Upper lobe of left lung (tissue), 6 donors: ENCODE measurements at regions not wholly inside any gene's neighbourhood (a gene's known extent, or its start where the extent isn't known, plus 50 kb on each side); places are given as distances from the start of the nearest gene placed in this dataset.

Experiments used
- ATAC-seq, 2 donors: fragments of 200-7000 bp; cut with Tn5 transposase; one replicate each; pipeline ENCODE4 v1.9.1; 2022; ENCODE audit warnings: mild to moderate bottlenecking in 2 of 2, moderate library complexity in 2 of 2; ENCODE audit not compliant: low FRiP score in 2 of 2
- DNase-seq, 2 donors: peaks; one replicate each; pipeline ENCODE4 v3.0.0-alpha.2; 2019 to 2020
- H3K27ac ChIP-seq, 4 donors: fragments of 200-600 bp; sonication (generic); one replicate each; pipeline ENCODE4 v1.5.1; 2016 to 2019
- H3K27me3 ChIP-seq, 4 donors: fragments of 200-600 bp; sonication (generic); one replicate each; pipeline ENCODE4 v1.5.1; 2017 to 2019
- H3K36me3 ChIP-seq, 4 donors: fragments of 200-600 bp; sonication (generic); one replicate each; pipeline ENCODE4 v1.5.1; 2016 to 2019
- H3K4me1 ChIP-seq, 4 donors: fragments of 200-600 bp; sonication (generic); one replicate each; pipeline ENCODE4 v1.5.1; 2018 to 2019
- H3K4me3 ChIP-seq, 4 donors: fragments of 200-600 bp; sonication (generic); one replicate each; pipeline ENCODE4 v1.5.1; 2017 to 2019; ENCODE audit warnings: mild to moderate bottlenecking in 2 of 4, moderate library complexity in 1 of 4
- H3K9me3 ChIP-seq, 4 donors: fragments of 200-600 bp; sonication (generic); one replicate each; pipeline ENCODE4 v1.5.1; 2018 to 2019
- CTCF ChIP-seq, 6 experiments: fragments of 450-650 bp in 4 of 6; fragments of 200-600 bp in 2 of 6; sonication (generic) in 2 of 6; IDR thresholded peaks; one replicate each; pipeline ENCODE4 v1.5.1; 2016 to 2019; ENCODE audit warnings: antibody characterized with exemption in 6 of 6
- EP300 ChIP-seq, 4 donors: sonication (generic); formaldehyde crosslinking; IDR thresholded peaks; one replicate each; pipeline ENCODE4 v1.5.1; 2017; ENCODE audit warnings: antibody characterized with exemption in 4 of 4, control low read depth in 2 of 4
- POLR2A ChIP-seq, 4 donors: fragments of 450-650 bp; IDR thresholded peaks; one replicate each; pipeline ENCODE4 v1.5.1; 2016 to 2017; ENCODE audit warnings: antibody characterized with exemption in 4 of 4, mild to moderate bottlenecking in 2 of 4
- POLR2AphosphoS5 ChIP-seq, 2 donors: sonication (generic); formaldehyde crosslinking; IDR thresholded peaks; one replicate each; pipeline ENCODE4 v1.5.1; 2017; ENCODE audit warnings: antibody characterized with exemption in 2 of 2
- WGBS, 2 donors: methylation state at CpG; one replicate each; pipeline ENCODE4 v1.1.5; 2017 to 2018; 5-methylcytosine and 5-hydroxymethylcytosine counted together
- donor health status: DM: no; HTN: no; CAD: no; lungs with moderate emphysema.
- donor health status: DM: no; HTN: yes; CAD: no; lungs with severe emphysema.

DNA sequence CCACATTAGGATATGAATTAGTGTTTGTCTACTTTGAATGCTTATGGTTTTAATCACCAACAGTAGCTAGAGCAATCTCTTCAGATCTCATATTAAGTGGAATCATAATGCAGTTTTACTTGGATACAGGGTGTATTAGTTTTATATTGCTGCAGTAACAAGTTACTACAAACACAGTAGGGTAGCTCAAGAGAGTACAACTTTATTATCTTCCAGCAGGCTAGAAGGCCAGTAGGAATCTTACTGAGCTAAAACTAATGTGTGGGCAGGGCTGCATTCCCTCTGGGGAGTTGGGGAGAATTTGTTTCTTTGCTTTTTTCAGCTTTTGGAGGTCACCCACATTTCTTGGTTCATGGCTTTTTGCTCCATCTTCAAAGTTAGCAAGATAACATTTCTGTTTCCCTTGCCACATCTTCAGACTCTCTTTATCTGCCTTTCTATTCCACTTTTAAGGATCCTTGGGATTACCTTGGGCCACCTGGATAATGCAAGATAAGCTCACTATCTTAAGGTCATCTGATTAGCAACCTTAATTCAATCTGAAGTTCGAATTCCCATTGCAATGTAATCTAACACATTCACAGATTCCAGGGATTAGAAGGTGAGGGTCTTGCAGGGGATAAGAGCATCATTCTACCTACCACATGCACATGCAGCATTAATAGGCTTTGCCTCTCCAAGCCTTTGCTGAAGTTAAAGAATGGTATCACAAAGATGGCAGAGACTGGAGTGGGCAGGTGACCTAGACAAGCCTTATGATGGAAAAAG, 134.1 kb upstream of the SLC10A2 start:
- no peaks in the 10 kb centered on the region for H3K27me3 ChIP-seq
- no peak for TF ChIP-seq EP300 (IDR thresholded peaks at IDR 0.05)
- TF ChIP-seq POLR2A (IDR thresholded peaks at IDR 0.05), result no peak
- no peak for TF ChIP-seq CTCF (IDR thresholded peaks at IDR 0.05)
- no peak for TF ChIP-seq POLR2AphosphoS5 (IDR thresholded peaks at IDR 0.05)
- H3K36me3 ChIP-seq, result no peaks in the 10 kb centered on the region
- H3K9me3 ChIP-seq, result no peaks in the 10 kb centered on the region
- ATAC-seq (no peak), DNase-seq (no peak)
- H3K4me1 ChIP-seq, result no peaks in the 10 kb centered on the region
- no peak overlapping the region for H3K27ac ChIP-seq
- H3K4me3 ChIP-seq, result no peak overlapping the region
- WGBS, 2 donors, result 64 to 70% methylated on average over 1 of the region's 1 CpG

GRCh38 chr13:103199380-103200088, 133.3 kb upstream of the SLC10A2 start:
- H3K4me1 ChIP-seq, result no peaks in the 10 kb centered on the region
- no peak overlapping the region for H3K4me3 ChIP-seq
- 79 to 83% methylated on average over 3 of the region's 3 CpGs for WGBS, 2 donors
- H3K27ac ChIP-seq, result no peak overlapping the region
- DNase-seq (no peak), ATAC-seq (no peak)
- TF ChIP-seq POLR2AphosphoS5 (IDR thresholded peaks at IDR 0.05), result no peak
- no peak for TF ChIP-seq EP300 (IDR thresholded peaks at IDR 0.05)
- no peak for TF ChIP-seq POLR2A (IDR thresholded peaks at IDR 0.05)
- no peak for TF ChIP-seq CTCF (IDR thresholded peaks at IDR 0.05)
- no peaks in the 10 kb centered on the region for H3K36me3 ChIP-seq
- no peaks in the 10 kb centered on the region for H3K9me3 ChIP-seq
- no peaks in the 10 kb centered on the region for H3K27me3 ChIP-seq

GRCh38 chr13:103196356-103196755, 130.1 kb upstream of the SLC10A2 start:
- DNase-seq (no peak), ATAC-seq (no peak)
- WGBS, 2 donors, result 64 to 76% methylated on average over 3 of the region's 3 CpGs
- Histone ChIP-seq H3K4me3 (no peak overlapping the region), H3K27me3 (no peaks in the 10 kb centered on the region), H3K36me3 (no peaks in the 10 kb centered on the region), H3K4me1 (no peaks in the 10 kb centered on the region), H3K9me3 (no peaks in the 10 kb centered on the region), H3K27ac (no peak overlapping the region)
- TF ChIP-seq POLR2AphosphoS5 (IDR thresholded peaks at IDR 0.05) (no peak), POLR2A (IDR thresholded peaks at IDR 0.05) (no peak), EP300 (IDR thresholded peaks at IDR 0.05) (no peak), CTCF (IDR thresholded peaks at IDR 0.05) (no peak)

- no peak for DNase-seq
- WGBS, 2 donors, result 44 to 46% methylated on average over 1 of the region's 1 CpG
- H3K4me1 ChIP-seq, result no peaks in the 10 kb centered on the region
- no peaks in the 10 kb centered on the region for H3K36me3 ChIP-seq
- no peak for ATAC-seq
- TF ChIP-seq POLR2AphosphoS5 (IDR thresholded peaks at IDR 0.05) (no peak), POLR2A (IDR thresholded peaks at IDR 0.05) (no peak), EP300 (IDR thresholded peaks at IDR 0.05) (no peak), CTCF (IDR thresholded peaks at IDR 0.05) (no peak)
- H3K4me3 ChIP-seq, result no peak overlapping the region
- no peaks in the 10 kb centered on the region for H3K27me3 ChIP-seq
- no peak overlapping the region for H3K27ac ChIP-seq
- no peaks in the 10 kb centered on the region for H3K9me3 ChIP-seq
Observed at GRCh38 chr13:103195762-103196161, 129.5 kb upstream of the SLC10A2 start.
